ENCODE measurements at regions not wholly inside any gene's neighbourhood (a gene's known extent, or its start where the extent isn't known, plus 50 kb on each side); places are given as distances from the start of the nearest gene placed in this dataset.

DNA sequence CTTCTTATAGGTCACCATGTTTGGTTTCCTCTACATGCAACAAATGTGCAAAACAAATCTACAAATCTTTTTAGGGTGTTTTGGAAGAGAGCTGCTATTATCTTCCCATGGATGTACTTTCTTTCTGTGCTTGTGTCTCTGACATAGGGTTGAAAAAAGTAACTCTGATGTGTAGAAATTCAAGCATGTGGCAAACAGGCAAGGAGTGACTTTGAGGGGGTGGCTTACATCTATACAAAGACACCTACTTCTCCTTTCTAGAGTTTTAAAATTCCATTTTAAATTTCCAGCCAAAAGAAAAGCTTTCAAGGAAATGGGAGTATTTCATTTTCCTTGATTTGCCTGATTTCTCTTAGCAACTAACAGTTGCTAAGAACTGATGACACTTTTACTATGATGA is 904.8 kb upstream of the CELF4 start:
- TF ChIP-seq CTCF (IDR thresholded peaks at IDR 0.05 in 8 of 11, conservative IDR thresholded peaks at IDR 0.05 in 3 of 11) (no peak), POLR2A (IDR thresholded peaks at IDR 0.05) (no peak), POLR2AphosphoS5 (IDR thresholded peaks at IDR 0.05) (no peak)
